Neural cell (in vitro differentiated cells): ENCODE measurements at regions not wholly inside any gene's neighbourhood (a gene's known extent, or its start where the extent isn't known, plus 50 kb on each side); places are given as distances from the start of the nearest gene placed in this dataset.

ENCODE experiments used
- EP300 ChIP-seq: fragments of 450-650 bp; conservative IDR thresholded peaks from 2 replicates; pipeline ENCODE4 v1.6.1; 2014; ENCODE audit warnings: antibody characterized with exemption, mild to moderate bottlenecking, moderate library complexity; ENCODE audit not compliant: poor library complexity, severe bottlenecking
- EZH2 ChIP-seq: fragments of 200-600, 300-800 bp; shearing (Covaris generic), sonication (generic); IDR thresholded peaks from 2 replicates; pipeline ENCODE4 v1.6.1; 2014; ENCODE audit warnings: antibody characterized with exemption, low read length, borderline replicate concordance, mild to moderate bottlenecking; ENCODE audit not compliant: insufficient read depth, poor library complexity, severe bottlenecking
- MXI1 ChIP-seq: fragments of 450-650 bp; conservative IDR thresholded peaks from 2 replicates; pipeline ENCODE4 v1.6.1; 2014; ENCODE audit warnings: antibody characterized with exemption, mild to moderate bottlenecking; ENCODE audit not compliant: poor library complexity, severe bottlenecking
- POLR2AphosphoS5 ChIP-seq: IDR thresholded peaks from 2 replicates; pipeline ENCODE4 v1.6.1; 2012
- RAD21 ChIP-seq: fragments of 450-650 bp; conservative IDR thresholded peaks from 2 replicates; pipeline ENCODE4 v1.6.1; 2014; ENCODE audit warnings: antibody characterized with exemption, mild to moderate bottlenecking, moderate library complexity
- REST ChIP-seq: IDR thresholded peaks from 2 replicates; pipeline ENCODE4 v1.6.1; 2012; ENCODE audit warnings: borderline replicate concordance
- SMC3 ChIP-seq: fragments of 450-650 bp; conservative IDR thresholded peaks from 2 replicates; pipeline ENCODE4 v1.6.1; 2014; ENCODE audit warnings: antibody characterized with exemption, mild to moderate bottlenecking, moderate library complexity; ENCODE audit not compliant: poor library complexity
- TAF1 ChIP-seq: IDR thresholded peaks from 2 replicates; pipeline ENCODE4 v1.6.1; 2012; ENCODE audit warnings: low read depth
- TF ChIP-seq, protein P1 (sequence below): fragments of 450-650 bp; IDR thresholded peaks from 2 replicates; pipeline ENCODE4 v1.5.1; 2014; ENCODE audit warnings: antibody characterized with exemption, mild to moderate bottlenecking, moderate library complexity; ENCODE audit not compliant: poor library complexity, severe bottlenecking

DNA sequence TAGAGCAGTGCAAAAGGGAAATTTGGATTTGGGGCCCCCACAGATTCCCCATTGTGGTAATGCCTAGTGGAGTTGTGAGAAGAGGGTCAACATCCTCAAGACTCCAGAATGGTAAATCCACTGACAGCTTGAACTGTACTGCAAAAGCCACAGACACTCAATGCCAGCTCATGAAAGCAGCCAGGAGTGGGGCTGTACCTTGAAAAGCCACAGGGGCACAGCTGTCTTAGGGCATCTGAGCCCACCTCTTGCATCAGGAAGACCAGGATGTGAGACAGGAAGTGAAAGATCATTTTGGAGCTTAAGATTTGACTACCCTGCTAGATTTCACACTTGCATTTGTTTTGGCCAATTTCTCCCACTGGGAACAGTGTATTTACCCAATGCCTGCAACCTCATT is 1548.9 kb upstream of the PCDH20 start:
- TF ChIP-seq POLR2AphosphoS5 = no peak
- TF ChIP-seq REST = no peak
- TF ChIP-seq, protein P1, sequence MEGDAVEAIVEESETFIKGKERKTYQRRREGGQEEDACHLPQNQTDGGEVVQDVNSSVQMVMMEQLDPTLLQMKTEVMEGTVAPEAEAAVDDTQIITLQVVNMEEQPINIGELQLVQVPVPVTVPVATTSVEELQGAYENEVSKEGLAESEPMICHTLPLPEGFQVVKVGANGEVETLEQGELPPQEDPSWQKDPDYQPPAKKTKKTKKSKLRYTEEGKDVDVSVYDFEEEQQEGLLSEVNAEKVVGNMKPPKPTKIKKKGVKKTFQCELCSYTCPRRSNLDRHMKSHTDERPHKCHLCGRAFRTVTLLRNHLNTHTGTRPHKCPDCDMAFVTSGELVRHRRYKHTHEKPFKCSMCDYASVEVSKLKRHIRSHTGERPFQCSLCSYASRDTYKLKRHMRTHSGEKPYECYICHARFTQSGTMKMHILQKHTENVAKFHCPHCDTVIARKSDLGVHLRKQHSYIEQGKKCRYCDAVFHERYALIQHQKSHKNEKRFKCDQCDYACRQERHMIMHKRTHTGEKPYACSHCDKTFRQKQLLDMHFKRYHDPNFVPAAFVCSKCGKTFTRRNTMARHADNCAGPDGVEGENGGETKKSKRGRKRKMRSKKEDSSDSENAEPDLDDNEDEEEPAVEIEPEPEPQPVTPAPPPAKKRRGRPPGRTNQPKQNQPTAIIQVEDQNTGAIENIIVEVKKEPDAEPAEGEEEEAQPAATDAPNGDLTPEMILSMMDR = no peak
- TF ChIP-seq RAD21 = no peak
- TF ChIP-seq TAF1 = no peak
- TF ChIP-seq EZH2 = no peak
- no peak for TF ChIP-seq EP300
- TF ChIP-seq MXI1 = no peak
- no peak for TF ChIP-seq SMC3
